ENCODE measurements at regions not wholly inside any gene's neighbourhood (a gene's known extent, or its start where the extent isn't known, plus 50 kb on each side); places are given as distances from the start of the nearest gene placed in this dataset.

GRCh38 chr1:22344851-22345560 is 106.6 kb upstream of the ZBTB40 start:
- no peaks in the 10 kb centered on the region for H3K9me3 ChIP-seq
- intact Hi-C loops (cut with DNase I), result no loop called here
- H3K4me3 ChIP-seq, result no peak overlapping the region
- DNase-seq (ENCODE audit: low spot score in 2 of 2), result no peak
- TF ChIP-seq CTCF (IDR thresholded peaks at IDR 0.05), result no peak
- no peaks in the 10 kb centered on the region for H3K27me3 ChIP-seq
- no peak overlapping the region for H3K27ac ChIP-seq
- no peaks in the 10 kb centered on the region for H3K36me3 ChIP-seq
- no peaks in the 10 kb centered on the region for H3K4me1 ChIP-seq

GRCh38 chr1:22347854-22348760 is 103.5 kb upstream of the ZBTB40 start:
- Histone ChIP-seq H3K4me1 (no peaks in the 10 kb centered on the region), H3K9me3 (no peaks in the 10 kb centered on the region), H3K4me3 (no peak overlapping the region), H3K36me3 (no peaks in the 10 kb centered on the region), H3K27me3 (peaks cover 5% of the 10 kb centered on the region), H3K27ac (no peak overlapping the region)
- DNase-seq (ENCODE audit: low spot score in 2 of 2), result no peak
- intact Hi-C loops (cut with DNase I), result no loop called here
- TF ChIP-seq CTCF (IDR thresholded peaks at IDR 0.05), result no peak

- Histone ChIP-seq H3K36me3 (no peaks in the 10 kb centered on the region), H3K4me3 (no peak overlapping the region), H3K27me3 (peaks cover 5% of the 10 kb centered on the region), H3K9me3 (no peaks in the 10 kb centered on the region), H3K27ac (no peak overlapping the region), H3K4me1 (no peaks in the 10 kb centered on the region)
- no peak for TF ChIP-seq CTCF (IDR thresholded peaks at IDR 0.05)
- DNase-seq (ENCODE audit: low spot score in 2 of 2), result no peak
- intact Hi-C loops (cut with DNase I), result no loop called here
Observed at GRCh38 chr1:22349362-22350043, 102.1 kb upstream of the ZBTB40 start.

GRCh38 chr1:22350171-22350923 is 101.3 kb upstream of the ZBTB40 start:
- no peak for DNase-seq (ENCODE audit: low spot score in 2 of 2)
- Histone ChIP-seq H3K4me3 (no peak overlapping the region), H3K36me3 (no peaks in the 10 kb centered on the region), H3K4me1 (no peaks in the 10 kb centered on the region), H3K27ac (no peak overlapping the region), H3K27me3 (peaks cover 5% of the 10 kb centered on the region), H3K9me3 (no peaks in the 10 kb centered on the region)
- intact Hi-C loops (cut with DNase I), result no loop called here
- TF ChIP-seq CTCF (IDR thresholded peaks at IDR 0.05), result no peak
